Esophagus squamous epithelium (tissue), 4 donors: ENCODE measurements at regions not wholly inside any gene's neighbourhood (a gene's known extent, or its start where the extent isn't known, plus 50 kb on each side); places are given as distances from the start of the nearest gene placed in this dataset.

Experiments
- POLR2A ChIP-seq, 4 donors: fragments of 450-650 bp; IDR thresholded peaks; one replicate each; pipeline ENCODE4 v1.6.1; 2017; ENCODE audit warnings: antibody characterized with exemption in 4 of 4, mild to moderate bottlenecking in 4 of 4, moderate library complexity in 3 of 4
- TF ChIP-seq, protein P1 (sequence below), 6 experiments: fragments of 450-650 bp in 4 of 6; fragments of 200-600 bp in 2 of 6; sonication (generic) in 2 of 6; IDR thresholded peaks; one replicate each; pipeline ENCODE4 v1.5.1; 2016 to 2019; ENCODE audit warnings: antibody characterized with exemption in 6 of 6, mild to moderate bottlenecking in 4 of 6, moderate library complexity in 4 of 6

- no peak for TF ChIP-seq POLR2A (IDR thresholded peaks at IDR 0.05)
- TF ChIP-seq, protein P1, sequence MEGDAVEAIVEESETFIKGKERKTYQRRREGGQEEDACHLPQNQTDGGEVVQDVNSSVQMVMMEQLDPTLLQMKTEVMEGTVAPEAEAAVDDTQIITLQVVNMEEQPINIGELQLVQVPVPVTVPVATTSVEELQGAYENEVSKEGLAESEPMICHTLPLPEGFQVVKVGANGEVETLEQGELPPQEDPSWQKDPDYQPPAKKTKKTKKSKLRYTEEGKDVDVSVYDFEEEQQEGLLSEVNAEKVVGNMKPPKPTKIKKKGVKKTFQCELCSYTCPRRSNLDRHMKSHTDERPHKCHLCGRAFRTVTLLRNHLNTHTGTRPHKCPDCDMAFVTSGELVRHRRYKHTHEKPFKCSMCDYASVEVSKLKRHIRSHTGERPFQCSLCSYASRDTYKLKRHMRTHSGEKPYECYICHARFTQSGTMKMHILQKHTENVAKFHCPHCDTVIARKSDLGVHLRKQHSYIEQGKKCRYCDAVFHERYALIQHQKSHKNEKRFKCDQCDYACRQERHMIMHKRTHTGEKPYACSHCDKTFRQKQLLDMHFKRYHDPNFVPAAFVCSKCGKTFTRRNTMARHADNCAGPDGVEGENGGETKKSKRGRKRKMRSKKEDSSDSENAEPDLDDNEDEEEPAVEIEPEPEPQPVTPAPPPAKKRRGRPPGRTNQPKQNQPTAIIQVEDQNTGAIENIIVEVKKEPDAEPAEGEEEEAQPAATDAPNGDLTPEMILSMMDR (IDR thresholded peaks at IDR 0.05): no peak
Measured at GRCh38 chr12:124465473-124465872, 101.9 kb downstream of the NCOR2 start.
